SIG-M5 (cell line): ENCODE measurements at regions not wholly inside any gene's neighbourhood (a gene's known extent, or its start where the extent isn't known, plus 50 kb on each side); places are given as distances from the start of the nearest gene placed in this dataset.
A peak's percentile ranks its signal among the peaks of the same experiment; 100 is the strongest.

Source experiments
- DNase-seq: peaks from one replicate; lab custom pipeline; 2025; lab: John Stamatoyannopoulos, UW

DNA sequence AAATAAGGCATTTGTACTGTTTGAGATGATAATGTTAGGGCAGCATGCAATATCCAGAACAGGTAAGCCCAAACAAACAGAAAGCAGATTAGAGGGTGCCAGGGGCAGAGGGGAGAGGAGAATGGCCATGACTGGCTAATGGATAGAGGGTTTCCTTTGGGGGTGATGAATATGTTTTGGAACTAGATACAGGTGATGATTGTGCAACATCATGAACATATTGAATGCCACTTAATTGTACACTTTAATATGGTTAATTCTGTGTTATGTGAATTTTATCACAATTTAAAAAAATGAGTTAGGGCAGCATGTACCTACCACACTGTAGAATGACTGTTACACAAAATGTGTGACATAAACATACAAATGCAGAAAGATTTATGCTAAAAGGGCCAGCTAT lies 255.5 kb upstream of the FN1 start:
- DNase-seq, result no peak

DNA sequence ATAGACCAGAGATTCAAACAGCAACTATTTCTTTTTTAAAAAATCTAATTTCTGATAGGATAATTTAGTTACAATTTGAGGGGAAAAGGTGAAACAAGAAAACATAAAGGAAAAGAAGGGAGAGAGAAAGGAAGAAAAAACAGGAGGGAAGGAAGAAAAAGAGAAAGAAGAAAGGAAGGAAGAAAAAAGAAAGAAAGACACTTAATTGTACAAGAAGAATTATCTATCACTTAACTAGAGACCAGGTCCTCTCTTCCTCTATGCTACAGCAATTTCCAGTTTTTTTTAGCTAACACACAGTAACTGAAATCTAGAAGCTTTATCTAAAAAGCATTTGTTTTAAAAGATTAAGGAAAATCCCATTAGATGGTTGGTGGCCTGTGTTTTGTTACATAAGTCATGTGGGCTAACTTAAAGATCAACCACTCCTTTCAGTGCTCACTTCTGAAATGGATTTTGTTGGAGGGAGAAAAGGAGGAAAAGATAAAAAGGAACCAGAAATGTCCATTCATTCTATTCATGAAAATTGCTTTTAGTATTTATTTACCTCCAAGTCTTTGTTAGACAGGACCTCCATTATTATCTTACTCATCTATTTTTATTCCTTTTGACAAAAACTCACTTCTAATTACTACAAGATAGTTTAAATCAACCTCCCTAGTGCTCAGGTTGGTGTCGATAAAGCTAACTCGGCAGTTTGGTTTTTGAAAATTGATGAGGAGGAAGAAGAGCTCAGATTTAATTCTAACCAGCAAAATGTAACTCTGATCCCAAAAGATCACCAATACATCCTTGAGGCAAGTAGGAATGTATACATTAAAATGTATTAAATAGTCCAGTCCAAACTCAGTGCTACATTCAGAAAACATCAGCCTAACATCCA lies 251.5 kb upstream of the FN1 start:
- DNase-seq, result no peak

DNA sequence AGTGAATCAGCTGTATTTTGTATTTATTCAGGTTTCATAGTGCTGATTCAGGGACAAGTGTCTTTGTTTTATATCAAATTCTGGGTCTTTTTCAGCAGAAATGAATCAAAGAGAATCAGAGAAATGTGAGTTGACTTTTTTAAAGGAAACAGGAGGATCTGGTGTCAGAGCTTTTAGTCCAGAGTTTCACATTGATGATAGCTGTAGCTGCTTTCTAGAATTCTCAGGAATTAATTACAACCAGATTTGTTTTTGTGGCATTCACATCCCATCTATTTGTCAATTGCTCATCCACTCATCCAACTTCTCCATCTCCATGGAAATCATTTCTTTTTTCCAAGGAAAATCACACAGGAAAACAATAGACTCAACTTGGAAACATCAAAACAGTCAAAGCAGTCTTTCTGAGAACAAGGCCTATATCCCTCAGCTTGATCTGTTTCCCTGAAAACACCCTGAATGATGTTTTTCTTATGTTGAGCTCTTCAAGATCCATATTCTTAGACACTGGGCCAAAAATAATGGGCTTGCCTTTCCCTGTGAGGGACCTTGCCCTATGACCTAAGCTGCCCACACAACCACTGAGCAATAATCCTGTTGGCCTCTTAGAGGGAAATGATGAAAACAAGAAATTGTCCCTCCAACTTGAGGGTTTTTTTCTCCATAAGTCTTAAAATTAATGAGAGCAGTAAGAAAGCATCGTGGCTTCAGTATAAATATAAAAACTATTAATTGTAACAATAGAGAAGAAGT lies 249.5 kb upstream of the FN1 start:
- DNase-seq, result no peak

DNA sequence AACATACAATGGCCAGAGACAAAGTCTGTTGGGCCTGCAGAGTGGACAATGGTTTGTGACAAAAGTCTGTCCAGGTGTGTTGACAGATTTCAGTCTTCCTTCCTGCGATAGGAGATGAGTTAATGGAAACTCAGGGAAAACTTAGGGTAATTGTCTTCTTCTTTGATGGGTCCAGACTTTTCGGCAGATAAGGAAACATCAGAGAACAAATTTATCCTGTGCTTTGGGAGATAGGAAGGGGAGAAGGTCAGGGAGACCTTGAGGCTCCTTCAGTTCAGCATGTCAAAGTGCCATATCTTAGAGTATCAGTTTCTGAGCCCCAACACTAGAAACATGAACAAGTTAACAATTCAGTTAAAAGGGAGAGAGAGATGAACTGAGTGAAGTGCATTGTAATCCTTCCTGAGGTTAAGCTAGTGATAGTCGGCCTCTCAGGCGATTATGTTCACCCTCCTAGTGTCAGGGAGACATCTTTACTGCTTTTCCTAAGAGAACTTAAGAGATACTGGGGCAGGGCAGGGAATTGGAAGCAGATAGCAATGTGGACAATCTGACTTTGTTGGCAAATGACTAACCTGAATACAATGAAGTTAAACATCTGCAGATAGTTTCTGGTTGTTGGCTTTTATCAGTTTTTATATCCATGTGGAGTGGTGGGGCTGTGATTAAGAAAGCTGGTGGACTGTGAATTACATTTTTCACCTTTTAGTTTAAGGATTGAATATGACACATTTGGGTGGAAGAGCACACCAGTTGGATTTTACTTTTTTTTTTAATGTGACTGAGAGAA lies 248.8 kb upstream of the FN1 start:
- DNase-seq, result no peak

DNA sequence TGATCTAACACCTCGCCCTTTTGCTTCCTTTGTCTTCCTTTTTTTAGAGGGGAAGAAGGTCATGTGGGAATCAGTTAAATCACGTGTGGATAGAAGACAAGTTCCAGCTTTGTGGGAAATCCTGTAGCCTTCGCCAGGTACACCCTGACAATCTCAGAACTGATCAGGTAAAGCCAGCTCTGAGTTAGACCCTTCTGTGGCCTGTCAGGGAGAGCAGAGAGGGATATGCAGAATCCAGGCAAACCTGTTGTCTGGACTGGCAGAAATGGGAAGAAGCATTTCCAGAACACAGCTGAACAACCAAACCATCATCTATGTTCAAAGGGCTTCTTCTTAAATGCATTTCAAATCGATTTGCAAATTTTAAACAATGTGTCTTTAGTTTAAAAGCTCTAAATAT lies 247.4 kb upstream of the FN1 start:
- DNase-seq, result no peak

DNA sequence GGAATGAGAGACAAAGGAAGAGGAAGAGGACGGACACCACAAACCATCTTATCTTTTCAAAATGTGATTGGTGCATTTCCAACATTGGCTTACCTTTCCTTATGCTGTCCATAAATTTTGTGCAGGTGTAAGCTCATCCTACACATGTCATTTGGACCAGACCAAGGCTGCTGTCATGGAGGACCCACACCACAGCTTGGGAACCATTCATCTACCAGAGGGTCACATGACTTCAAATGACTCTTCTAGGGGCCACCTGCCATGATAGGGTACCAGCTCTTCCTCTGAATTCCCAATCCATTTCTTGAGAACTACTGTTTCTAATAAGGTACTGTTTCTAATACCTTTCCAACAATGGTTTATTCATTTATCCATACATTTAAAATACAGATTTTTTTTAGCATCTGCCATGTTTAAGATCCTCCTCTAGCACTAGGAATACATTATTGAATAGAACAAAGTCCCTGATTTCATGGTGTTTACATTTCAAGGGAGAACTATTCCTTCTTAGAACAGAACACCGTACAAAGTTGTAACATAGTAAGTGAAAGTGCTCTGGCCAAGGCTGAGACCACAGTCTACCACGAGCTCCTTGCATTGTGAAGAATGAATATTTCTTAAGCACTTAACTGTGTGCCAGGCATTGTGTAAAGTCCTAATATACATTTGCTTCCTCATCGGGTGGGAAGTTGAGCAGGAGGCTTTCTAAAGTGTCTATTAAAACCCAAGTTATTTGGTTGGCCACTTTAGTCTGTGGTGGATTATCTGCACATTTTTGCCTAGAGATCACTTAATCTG lies 246.1 kb upstream of the FN1 start:
- peak; percentile 33 for DNase-seq

DNA sequence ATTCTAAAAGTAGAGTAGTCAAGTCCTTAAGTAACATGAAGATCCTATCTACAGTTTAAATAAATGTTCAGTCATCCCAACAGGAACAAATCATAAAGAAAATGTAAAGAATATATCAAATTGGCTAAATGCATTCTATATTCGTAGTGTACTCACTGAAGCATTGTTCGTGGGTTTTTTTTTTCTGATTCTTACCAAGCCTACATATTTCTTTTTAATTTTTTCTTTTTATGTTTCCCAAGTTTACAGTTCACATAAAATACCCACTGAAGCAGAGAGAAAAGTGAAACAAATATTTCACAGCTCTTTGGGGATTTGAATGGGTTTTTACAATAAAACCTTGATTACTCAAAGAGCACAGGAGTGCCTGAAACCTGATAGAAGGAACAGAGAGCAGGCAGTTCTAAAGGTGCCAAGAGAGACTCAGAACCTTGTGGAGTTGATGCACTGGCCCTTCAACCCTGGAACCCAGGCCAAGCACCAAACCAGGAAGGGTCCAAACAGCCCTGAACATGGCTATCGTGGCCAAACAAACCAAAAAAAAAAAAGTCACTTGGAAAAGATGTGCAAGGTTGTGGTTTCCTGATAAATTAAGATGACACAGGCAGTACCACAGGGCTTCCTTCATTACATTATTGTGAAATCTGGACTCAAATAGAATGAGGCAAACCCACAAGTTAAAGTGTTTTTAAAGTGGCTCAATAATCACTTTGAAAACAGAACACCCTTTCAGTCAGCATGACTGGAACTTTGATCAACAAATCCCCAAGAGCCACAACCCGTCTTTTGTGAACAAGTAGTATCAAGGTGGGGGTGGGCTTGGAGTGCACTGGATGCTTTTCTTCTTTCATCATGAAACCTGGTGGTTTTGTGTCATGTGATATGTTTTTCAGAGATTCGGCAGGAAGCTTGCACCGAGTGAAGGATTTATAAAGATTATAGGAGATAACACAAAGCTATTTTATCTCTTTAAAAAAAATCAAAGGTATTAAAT lies 245.0 kb upstream of the FN1 start:
- peak; percentile 96 for DNase-seq

DNA sequence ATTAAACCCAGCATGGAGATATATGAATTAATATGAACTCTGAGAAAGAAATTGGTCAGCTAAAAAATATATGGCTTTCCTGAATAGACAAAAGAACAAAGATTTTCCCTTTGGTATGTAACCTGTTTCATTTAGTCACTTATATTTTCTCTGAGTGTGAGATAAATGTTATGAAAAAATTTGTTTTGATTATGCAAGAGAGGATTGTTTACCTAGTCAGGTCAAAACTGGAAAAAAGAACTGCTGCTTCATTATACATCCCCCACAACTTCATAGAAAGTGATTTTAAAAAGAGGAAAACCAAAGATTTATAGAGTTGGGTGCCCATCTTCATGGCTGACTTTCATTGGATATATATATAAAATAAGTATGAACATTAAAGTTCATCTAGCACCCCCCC lies 242.2 kb upstream of the FN1 start:
- DNase-seq, result no peak

DNA sequence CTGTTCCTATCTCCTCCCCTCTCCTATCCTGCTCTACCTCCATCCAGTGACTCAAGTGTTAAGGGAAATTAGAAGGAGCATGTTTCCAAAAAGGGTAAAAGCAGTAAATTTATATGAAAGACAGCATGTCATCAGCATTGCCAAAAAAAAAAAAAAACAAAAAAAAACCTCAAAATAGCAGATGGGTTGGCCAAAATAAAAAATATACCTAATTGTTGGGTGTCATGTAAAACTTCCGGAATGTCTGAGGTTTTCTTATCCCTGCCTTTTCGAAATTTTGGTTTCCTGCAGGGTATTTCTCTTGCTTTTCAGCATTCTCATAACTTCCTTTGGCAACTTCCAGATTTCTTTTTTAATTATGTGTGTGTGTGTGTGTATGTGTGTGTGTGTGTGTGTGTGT lies 241.6 kb upstream of the FN1 start:
- no peak for DNase-seq

DNA sequence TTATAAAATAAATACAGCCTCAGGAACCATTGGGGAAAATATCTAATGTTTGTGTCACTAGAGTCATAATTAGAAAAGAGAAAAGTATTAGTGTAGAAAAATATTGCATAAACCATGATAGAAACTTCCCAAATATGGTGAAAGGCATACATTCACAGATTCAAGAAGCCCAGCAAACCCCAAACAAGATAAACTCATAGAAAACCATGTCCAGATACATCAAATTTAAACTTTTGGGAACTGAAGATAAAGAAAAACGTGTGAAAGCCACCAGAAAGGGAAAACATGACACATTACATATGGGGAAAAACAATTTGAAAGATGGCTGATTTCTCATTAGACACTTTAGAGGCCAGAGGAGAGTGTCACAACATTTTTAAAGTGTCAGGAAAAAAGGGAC lies 236.5 kb upstream of the FN1 start:
- no peak for DNase-seq

DNA sequence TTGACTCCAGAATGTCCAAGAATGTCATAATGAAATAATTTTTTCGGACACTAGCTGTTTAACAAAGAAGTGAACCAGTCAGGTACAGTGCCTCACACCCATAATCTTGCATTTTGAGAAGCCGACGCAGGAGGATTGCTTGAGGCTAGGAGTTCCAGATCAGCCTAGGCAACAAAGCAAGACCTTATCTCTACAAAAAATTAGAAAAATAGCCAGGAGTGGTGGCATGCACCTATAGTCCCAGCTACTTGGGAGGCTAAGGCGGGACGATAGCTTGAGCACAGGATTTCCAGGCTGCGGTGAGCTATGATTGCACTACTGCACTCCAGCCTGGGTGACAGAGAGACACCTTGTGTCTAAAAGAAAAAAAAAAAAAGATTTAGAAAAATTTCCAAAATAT lies 235.8 kb upstream of the FN1 start:
- DNase-seq, result no peak

DNA sequence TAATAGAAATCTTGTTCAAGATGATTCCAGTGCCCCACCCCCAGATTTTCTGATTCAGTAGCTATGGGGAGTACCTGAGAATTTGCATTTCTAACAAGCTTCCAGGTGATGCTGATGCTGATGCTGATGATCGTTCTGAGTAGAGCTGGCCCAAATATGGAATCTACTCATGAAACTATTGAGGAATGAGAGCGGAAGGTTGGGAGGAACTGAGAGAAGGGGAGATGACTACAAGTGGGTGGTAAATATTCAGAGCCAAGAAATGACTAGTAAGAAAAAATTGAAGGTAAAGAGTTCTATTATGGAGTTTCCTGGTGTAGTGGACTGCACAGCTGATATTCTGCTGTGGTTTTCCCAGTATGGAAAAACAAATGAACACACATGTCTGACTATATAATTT lies 235.4 kb upstream of the FN1 start:
- no peak for DNase-seq

DNA sequence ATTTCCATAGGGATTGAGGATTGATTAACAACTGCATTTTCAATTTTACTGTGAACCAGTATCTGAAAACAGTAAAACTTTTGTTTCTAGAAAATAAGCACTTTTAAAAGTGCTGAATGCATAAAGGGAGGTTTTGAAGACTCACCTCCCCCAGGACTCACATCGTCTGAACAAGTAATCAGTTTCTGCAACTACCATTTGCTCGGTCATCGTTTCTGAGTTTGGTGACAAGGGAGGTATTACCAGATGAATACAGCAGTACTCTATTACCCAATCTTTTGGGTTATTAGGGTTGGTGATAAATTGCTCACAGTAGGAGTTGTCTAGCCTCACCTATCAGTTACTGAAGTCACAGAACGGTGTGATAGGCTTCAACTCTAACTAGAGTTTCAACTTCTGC lies 234.5 kb upstream of the FN1 start:
- DNase-seq, result no peak

DNA sequence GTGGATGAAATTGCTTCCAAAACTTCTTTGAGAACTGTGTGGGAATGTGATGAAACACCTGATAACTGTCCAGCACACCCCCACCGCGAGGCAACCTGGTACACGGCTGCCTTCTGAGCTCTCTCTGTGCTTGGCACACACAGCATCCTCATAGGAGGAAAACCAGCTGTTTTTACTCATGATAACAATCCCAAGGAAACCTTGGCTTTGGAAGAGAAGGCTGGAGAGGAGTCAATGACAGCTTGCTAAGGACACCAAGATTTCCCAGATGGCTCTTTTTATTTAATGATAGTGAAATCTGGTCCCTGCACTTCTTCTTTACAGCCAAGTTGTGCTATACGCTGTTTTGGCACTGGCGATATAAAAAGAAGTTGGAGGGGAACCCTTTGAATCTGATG lies 232.5 kb upstream of the FN1 start:
- no peak for DNase-seq

DNA sequence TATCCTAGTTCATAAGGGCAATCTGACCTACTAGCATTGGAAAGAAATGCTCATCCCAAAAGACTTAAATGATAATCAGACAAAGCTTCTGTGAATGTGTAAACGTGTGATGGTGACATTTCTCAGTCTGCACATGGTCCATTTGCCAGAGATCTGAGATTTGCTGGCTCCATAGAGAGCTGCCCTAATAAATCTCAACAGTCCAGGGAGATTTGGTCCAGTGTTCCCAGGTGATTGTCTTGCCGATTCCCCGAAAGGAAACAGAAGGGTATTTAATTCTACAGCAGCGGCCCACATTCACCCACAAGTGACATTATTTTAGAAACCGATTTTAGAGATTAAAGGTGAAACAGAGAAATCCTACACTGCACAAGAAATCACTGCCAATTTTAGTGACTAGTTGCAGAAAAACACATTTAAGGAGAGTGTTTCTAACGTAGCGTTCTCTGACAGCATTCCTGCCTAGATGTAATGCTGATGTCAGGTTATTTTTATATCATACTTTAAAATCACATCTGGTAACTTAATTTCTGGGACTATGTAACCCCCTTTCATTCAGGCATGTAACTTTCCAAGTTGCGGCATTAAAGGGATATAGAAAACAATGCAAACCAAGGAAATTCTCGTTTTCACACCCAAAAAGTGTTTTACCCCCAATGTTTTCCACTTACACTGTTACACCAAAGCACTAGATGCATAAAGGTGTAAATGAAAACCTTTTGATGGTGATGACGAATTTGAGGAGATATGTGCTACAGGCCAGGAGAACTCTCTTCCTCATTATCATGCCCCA lies 231.9 kb upstream of the FN1 start:
- DNase-seq, result no peak

DNA sequence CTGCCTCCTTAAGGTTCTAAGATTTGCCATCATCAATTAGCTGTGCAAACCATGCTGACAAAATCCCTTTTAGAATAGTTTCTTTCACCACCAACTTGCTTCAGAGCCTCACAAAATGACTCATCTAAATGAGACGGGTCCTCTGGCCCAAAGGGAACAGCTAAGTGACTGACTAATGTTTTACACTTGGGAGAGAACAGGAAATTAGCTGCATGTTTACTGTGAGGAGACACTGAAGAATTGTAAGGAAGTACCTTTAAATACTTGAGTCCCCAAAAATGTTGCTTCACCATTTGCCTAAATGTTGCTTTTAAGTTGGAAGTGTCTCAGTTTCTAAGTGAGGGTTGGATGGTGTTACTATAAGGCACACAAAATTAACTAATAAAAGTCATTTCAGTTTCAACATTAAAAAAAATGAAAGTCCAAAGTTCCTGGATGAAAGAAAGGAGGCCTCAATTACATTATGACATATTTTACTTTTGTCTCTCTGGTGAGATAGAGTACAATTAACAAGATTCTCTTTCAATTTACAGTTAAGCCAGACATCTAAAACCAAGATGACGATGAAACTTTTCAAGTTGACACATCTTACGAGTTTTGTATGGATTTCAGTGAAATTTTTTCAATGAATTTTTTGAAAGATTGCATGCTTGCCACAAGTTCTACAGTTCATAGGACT lies 229.1 kb upstream of the FN1 start:
- peak; percentile 95 for DNase-seq

DNA sequence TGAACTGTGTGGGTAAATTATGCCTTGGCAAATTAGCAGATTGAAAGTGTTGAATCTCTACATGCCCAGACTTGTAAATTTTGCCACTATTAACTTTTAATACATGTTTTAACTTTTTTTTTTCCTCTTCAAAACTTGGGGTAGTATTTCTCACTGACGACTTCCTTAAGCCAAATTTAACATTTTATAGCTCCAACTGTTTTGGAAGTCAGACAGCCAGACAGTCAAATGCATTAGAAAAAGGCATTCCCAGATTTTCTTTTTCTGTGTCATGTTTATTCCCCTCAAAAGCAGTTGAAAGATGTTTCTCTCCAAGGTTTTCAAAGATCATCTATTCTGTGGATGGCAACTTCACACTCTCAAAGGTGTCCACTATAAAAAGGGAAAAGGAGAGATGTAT lies 226.8 kb upstream of the FN1 start:
- no peak for DNase-seq

DNA sequence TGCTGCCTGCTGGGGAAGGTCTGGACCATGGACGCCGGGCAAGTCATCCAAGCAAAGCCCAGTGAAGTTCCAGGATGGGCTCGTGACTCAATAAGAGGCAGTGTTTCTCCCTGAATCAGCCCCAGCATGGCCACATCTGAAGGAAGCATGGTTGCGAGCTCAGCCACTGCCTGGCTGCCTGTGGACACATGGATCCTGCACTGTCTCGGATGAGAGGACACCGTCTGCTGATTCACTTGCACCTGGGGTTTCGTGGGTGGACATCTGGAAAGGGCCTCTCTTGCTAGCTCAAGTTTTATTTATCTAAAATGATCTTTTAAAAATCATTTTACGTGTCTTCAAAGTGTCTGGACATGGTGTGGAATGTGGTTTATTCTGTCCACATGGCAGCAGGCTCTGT lies 224.8 kb upstream of the FN1 start:
- no peak for DNase-seq

DNA sequence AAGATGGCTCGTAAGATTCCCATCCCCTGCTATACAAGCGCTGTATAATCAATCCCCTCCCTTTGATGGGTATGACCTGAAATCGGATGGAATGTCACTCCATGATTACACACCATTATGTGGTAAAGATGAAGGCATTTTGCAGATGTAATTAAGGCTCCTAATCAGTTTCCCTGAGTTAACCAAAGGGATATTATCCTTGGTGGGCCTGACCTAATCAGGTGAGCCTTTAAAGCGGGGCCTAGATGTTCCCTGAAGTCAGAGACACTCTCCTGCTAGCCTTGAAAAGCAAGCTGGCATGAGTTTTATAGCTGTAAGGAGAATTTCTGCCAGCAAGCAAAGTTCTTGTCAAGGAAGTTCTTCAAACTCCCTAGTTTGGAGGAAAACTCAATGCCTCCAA lies 223.8 kb upstream of the FN1 start:
- no peak for DNase-seq
